RWPE1 (cell line): ENCODE measurements at regions not wholly inside any gene's neighbourhood (a gene's known extent, or its start where the extent isn't known, plus 50 kb on each side); places are given as distances from the start of the nearest gene placed in this dataset.

ENCODE experiments used
- CTCF ChIA-PET: fragments of 350-600 bp; sonication (Branson Sonifier 250); formaldehyde crosslinking; extraction: SDS; loops from one replicate; lab custom pipeline; 2021; lab: Yijun Ruan, JAX
- POLR2A ChIA-PET: fragments of 400-600 bp; formaldehyde crosslinking; extraction: SDS; loops from one replicate; lab custom pipeline; 2020; ENCODE audit warnings: antibody characterized with exemption; ENCODE audit not compliant: low non-redundant PET; lab: Yijun Ruan, JAX
- DNase-seq: peaks from one replicate; pipeline ENCODE4 v3.0.0; 2012; ENCODE audit warnings: low spot score
- H3K27ac ChIP-seq: fragments of 450-650 bp; 2 replicates; pipeline ENCODE4 v1.5.1; 2017
- CTCF ChIP-seq: fragments of 450-650 bp; conservative IDR thresholded peaks from 2 replicates; pipeline ENCODE4 v1.5.1; 2017; ENCODE audit warnings: low read depth, mild to moderate bottlenecking

- CTCF ChIA-PET: no interaction called here
- POLR2A ChIA-PET: no interaction called here
- TF ChIP-seq CTCF: no peak
- H3K27ac ChIP-seq: no peak overlapping the region
- DNase-seq: no peak
These were observed 306.4 kb upstream of the ROPN1 start for GRCh38 chr3:124298301-124298700.

DNA sequence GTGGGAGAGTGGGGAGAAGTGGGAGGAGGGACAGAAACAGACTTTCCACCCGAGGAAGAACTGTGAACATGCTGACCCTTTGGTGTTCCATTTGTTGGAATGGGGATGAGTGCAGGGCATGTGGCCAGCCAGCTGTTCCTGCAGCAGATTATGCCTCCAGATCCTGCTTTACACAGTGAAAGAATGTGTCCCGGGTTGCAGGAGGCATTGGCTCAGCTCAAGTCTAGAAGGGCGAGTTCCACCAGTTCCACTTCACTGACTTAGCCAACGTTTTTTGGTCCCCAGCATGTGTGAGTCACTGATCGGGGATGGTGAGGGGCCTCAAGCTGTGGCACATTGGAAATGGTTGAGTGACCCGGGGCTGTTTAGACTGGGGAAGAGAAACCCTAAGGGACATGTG lies 307.0 kb upstream of the ROPN1 start:
- TF ChIP-seq CTCF: no peak
- ChIA-PET POLR2A (no interaction called here), CTCF (no interaction called here)
- DNase-seq: no peak
- H3K27ac ChIP-seq: no peak overlapping the region

DNA sequence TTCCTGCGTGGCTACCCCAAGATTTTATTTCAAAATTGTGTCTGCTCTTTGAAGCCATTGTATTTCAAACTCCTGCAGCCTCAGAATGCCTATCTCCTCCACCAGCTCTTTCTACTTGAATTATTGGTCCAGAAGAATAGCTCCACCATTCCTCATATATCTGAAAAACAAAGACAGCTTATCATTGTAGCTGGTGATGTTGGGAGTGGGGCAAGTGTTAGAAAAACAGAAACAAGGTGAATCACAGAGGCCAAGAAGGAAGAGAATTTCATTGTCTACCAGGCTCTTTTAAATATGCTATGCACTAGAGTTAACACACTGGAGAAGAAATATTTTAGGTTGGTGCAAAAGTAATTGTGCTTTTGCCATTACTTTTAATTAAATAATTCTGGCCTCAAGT lies 307.9 kb upstream of the ROPN1 start:
- DNase-seq: no peak
- CTCF ChIA-PET: no interaction called here
- TF ChIP-seq CTCF: no peak
- no peak overlapping the region for H3K27ac ChIP-seq
- POLR2A ChIA-PET: no interaction called here

- no peak for DNase-seq
- ChIA-PET CTCF (no interaction called here), POLR2A (no interaction called here)
- no peak for TF ChIP-seq CTCF
- no peak overlapping the region for H3K27ac ChIP-seq
These were observed 308.5 kb upstream of the ROPN1 start for GRCh38 chr3:124300416-124300815.

- ChIA-PET POLR2A (no interaction called here), CTCF (interaction anchor here (0.6 kb wide), 1 partner anchor 152 kb away, joined by 3 read pairs; no protein-coding TSS in a partner anchor)
- TF ChIP-seq CTCF: no peak
- DNase-seq: no peak
- H3K27ac ChIP-seq: no peak overlapping the region
These were observed 311.5 kb upstream of the ROPN1 start for GRCh38 chr3:124303305-124303910.

DNA sequence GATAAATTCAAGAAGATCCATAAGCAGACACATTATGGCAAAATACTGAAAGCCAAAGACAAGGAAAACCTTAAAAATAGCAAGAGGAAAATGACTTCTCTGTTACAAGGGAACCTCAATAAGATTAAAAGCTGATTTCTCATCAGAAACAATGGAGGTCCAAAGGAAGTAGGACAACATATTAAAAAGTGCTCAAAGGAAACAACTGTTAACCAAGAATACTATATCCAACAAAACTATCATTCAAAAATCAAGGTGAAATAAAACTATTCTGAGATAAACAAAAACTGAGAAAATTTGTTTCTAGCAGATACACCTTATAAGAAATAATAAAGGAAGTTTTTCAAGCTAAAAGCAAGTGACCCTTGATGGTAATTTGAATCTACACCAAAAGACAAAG lies 314.7 kb upstream of the ROPN1 start:
- ChIA-PET POLR2A (no interaction called here), CTCF (interaction anchor here (0.7 kb wide), 1 partner anchor 19 kb away, joined by 3 read pairs; no protein-coding TSS in a partner anchor)
- DNase-seq: no peak
- TF ChIP-seq CTCF: no peak
- no peak overlapping the region for H3K27ac ChIP-seq
